Right lobe of liver (tissue), 4 donors: ENCODE measurements at regions not wholly inside any gene's neighbourhood (a gene's known extent, or its start where the extent isn't known, plus 50 kb on each side); places are given as distances from the start of the nearest gene placed in this dataset.

ENCODE experiments used
- POLR2A ChIP-seq: fragments of 450-650 bp; IDR thresholded peaks from one replicate; pipeline ENCODE4 v1.6.1; 2017; ENCODE audit warnings: antibody characterized with exemption, mild to moderate bottlenecking
- TF ChIP-seq, protein P1 (sequence below), 4 donors: fragments of 200-600 bp in 3 of 4; fragments of 450-650 bp in 1 of 4; IDR thresholded peaks; one replicate each; pipeline versions ENCODE4 v1.5.1 to v1.8.0; 2016 to 2022; ENCODE audit warnings: antibody characterized with exemption in 4 of 4, mild to moderate bottlenecking in 2 of 4
- donor health status: DM: no; HTN: no; CAD: no.
- donor health status: DM: no; HTN: no; CAD: no.
- donor health status: DM: no; HTN: yes; CAD: no.

- TF ChIP-seq, protein P1, sequence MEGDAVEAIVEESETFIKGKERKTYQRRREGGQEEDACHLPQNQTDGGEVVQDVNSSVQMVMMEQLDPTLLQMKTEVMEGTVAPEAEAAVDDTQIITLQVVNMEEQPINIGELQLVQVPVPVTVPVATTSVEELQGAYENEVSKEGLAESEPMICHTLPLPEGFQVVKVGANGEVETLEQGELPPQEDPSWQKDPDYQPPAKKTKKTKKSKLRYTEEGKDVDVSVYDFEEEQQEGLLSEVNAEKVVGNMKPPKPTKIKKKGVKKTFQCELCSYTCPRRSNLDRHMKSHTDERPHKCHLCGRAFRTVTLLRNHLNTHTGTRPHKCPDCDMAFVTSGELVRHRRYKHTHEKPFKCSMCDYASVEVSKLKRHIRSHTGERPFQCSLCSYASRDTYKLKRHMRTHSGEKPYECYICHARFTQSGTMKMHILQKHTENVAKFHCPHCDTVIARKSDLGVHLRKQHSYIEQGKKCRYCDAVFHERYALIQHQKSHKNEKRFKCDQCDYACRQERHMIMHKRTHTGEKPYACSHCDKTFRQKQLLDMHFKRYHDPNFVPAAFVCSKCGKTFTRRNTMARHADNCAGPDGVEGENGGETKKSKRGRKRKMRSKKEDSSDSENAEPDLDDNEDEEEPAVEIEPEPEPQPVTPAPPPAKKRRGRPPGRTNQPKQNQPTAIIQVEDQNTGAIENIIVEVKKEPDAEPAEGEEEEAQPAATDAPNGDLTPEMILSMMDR (IDR thresholded peaks at IDR 0.05), result no peak
- no peak for TF ChIP-seq POLR2A
Measured at GRCh38 chr3:6697722-6698121, 163.2 kb upstream of the GRM7 start.
